Chondrocyte (in vitro differentiated cells): ENCODE measurements at regions not wholly inside any gene's neighbourhood (a gene's known extent, or its start where the extent isn't known, plus 50 kb on each side); places are given as distances from the start of the nearest gene placed in this dataset.

ENCODE experiments used
- DNase-seq: peaks from one replicate; pipeline ENCODE4 v3.0.0; 2021; ENCODE audit warnings: mixed read lengths, low spot score
- H3K27ac Mint-ChIP-seq: one replicate; pipeline ENCODE4 v1.8.0; 2021; ENCODE audit warnings: mild to moderate bottlenecking, moderate library complexity, mixed read lengths; ENCODE audit not compliant: unreplicated experiment
- H3K27me3 Mint-ChIP-seq: 2 replicates; pipeline ENCODE4 v1.8.0; 2021; ENCODE audit warnings: low read depth, mixed read lengths
- H3K36me3 Mint-ChIP-seq: 2 replicates; pipeline ENCODE4 v1.8.0; 2021; ENCODE audit warnings: low read depth, mixed read lengths
- H3K4me1 Mint-ChIP-seq: 2 replicates; pipeline ENCODE4 v1.8.0; 2021; ENCODE audit warnings: low read depth, mild to moderate bottlenecking, mixed read lengths
- H3K4me3 Mint-ChIP-seq: one replicate; pipeline ENCODE4 v1.8.0; 2021; ENCODE audit warnings: mild to moderate bottlenecking, moderate library complexity, mixed read lengths; ENCODE audit not compliant: unreplicated experiment
- H3K9me3 Mint-ChIP-seq: 2 replicates; pipeline ENCODE4 v1.8.0; 2021; ENCODE audit warnings: low read depth, mixed read lengths
- CTCF ChIP-seq: fragments of 200-600 bp; sonication (generic); IDR thresholded peaks from 2 replicates; pipeline ENCODE4 v1.5.0; 2021; ENCODE audit warnings: antibody characterized with exemption, mild to moderate bottlenecking, moderate library complexity

- no peak for TF ChIP-seq CTCF
- no peaks in the 10 kb centered on the region for H3K4me1 Mint-ChIP-seq
- no peak overlapping the region for H3K4me3 Mint-ChIP-seq
- H3K36me3 Mint-ChIP-seq, result no peaks in the 10 kb centered on the region
- no peak for DNase-seq
- H3K9me3 Mint-ChIP-seq, result no peaks in the 10 kb centered on the region
- no peak overlapping the region for H3K27ac Mint-ChIP-seq
- peaks cover 6% of the 10 kb centered on the region for H3K27me3 Mint-ChIP-seq
Measured at GRCh38 chr9:28264368-28264767, 691.1 kb upstream of the C9orf72 start.

- Mint-ChIP-seq H3K9me3 (no peaks in the 10 kb centered on the region), H3K4me1 (no peaks in the 10 kb centered on the region), H3K27me3 (peaks cover 10% of the 10 kb centered on the region), H3K27ac (no peak overlapping the region), H3K36me3 (no peaks in the 10 kb centered on the region), H3K4me3 (no peak overlapping the region)
- TF ChIP-seq CTCF, result no peak
- DNase-seq, result no peak
Measured at GRCh38 chr9:28267351-28267750, 694.1 kb upstream of the C9orf72 start.

GRCh38 chr9:28270156-28270555, 696.9 kb upstream of the C9orf72 start:
- Mint-ChIP-seq H3K4me1 (no peaks in the 10 kb centered on the region), H3K36me3 (no peaks in the 10 kb centered on the region), H3K27me3 (peaks cover 10% of the 10 kb centered on the region), H3K4me3 (no peak overlapping the region), H3K27ac (no peak overlapping the region), H3K9me3 (no peaks in the 10 kb centered on the region)
- DNase-seq, result no peak
- no peak for TF ChIP-seq CTCF

- Mint-ChIP-seq H3K4me1 (no peaks in the 10 kb centered on the region), H3K9me3 (peaks cover 5% of the 10 kb centered on the region), H3K4me3 (no peak overlapping the region), H3K27ac (no peak overlapping the region), H3K36me3 (no peaks in the 10 kb centered on the region), H3K27me3 (peaks cover 10% of the 10 kb centered on the region)
- no peak for TF ChIP-seq CTCF
- DNase-seq, result no peak
Measured at GRCh38 chr9:28272127-28272526, 698.8 kb upstream of the C9orf72 start.

GRCh38 chr9:28287455-28287854, 714.2 kb upstream of the C9orf72 start:
- DNase-seq, result no peak
- no peak for TF ChIP-seq CTCF
- H3K27me3 Mint-ChIP-seq, result peaks cover 3% of the 10 kb centered on the region
- no peak overlapping the region for H3K27ac Mint-ChIP-seq
- no peaks in the 10 kb centered on the region for H3K4me1 Mint-ChIP-seq
- no peak overlapping the region for H3K4me3 Mint-ChIP-seq
- no peaks in the 10 kb centered on the region for H3K9me3 Mint-ChIP-seq
- no peaks in the 10 kb centered on the region for H3K36me3 Mint-ChIP-seq
